Left ventricle myocardium inferior (tissue), 1 donor: ENCODE measurements at regions not wholly inside any gene's neighbourhood (a gene's known extent, or its start where the extent isn't known, plus 50 kb on each side); places are given as distances from the start of the nearest gene placed in this dataset.

Source experiments
- DNase-seq: peaks from one replicate; pipeline ENCODE4 v3.0.0-alpha.2; 2020
- H3K27ac ChIP-seq: fragments of 200-600 bp; replicated peaks from 2 replicates; pipeline ENCODE4 v1.8.0; 2021
- H3K27me3 ChIP-seq: fragments of 200-600 bp; 2 replicates; pipeline ENCODE4 v1.8.0; 2021; ENCODE audit warnings: low read depth
- H3K36me3 ChIP-seq: fragments of 200-600 bp; 2 replicates; pipeline ENCODE4 v1.8.0; 2021
- H3K4me1 ChIP-seq: fragments of 200-600 bp; 2 replicates; pipeline ENCODE4 v1.8.0; 2021
- H3K4me3 ChIP-seq: fragments of 200-600 bp; 2 replicates; pipeline ENCODE4 v1.8.0; 2021; ENCODE audit warnings: mild to moderate bottlenecking, moderate library complexity
- H3K9me3 ChIP-seq: fragments of 200-600 bp; replicated peaks from 2 replicates; pipeline ENCODE4 v1.8.0; 2021
- CTCF ChIP-seq: fragments of 200-600 bp; IDR thresholded peaks from 2 replicates; pipeline ENCODE4 v1.8.0; 2021; ENCODE audit warnings: antibody characterized with exemption, mild to moderate bottlenecking, borderline replicate concordance
- intact Hi-C: fragments of 100-400 bp; cut with micrococcal nuclease; formaldehyde crosslinking; loops from one replicate; pipeline ENCODE4 v1.11.0; 2022
- donor health status: DM: no; HTN: yes; CAD: no; lungs with severe emphysema.

- H3K36me3 ChIP-seq: no peaks in the 10 kb centered on the region
- no peaks in the 10 kb centered on the region for H3K9me3 ChIP-seq
- no peak overlapping the region for H3K27ac ChIP-seq
- TF ChIP-seq CTCF: no peak
- H3K4me1 ChIP-seq: no peaks in the 10 kb centered on the region
- no peak overlapping the region for H3K4me3 ChIP-seq
- DNase-seq: no peak
- H3K27me3 ChIP-seq: no peaks in the 10 kb centered on the region
- intact Hi-C loops: no loop called here
Measured at GRCh38 chr11:82007521-82007920, 726.1 kb downstream of the FAM181B start.

DNA sequence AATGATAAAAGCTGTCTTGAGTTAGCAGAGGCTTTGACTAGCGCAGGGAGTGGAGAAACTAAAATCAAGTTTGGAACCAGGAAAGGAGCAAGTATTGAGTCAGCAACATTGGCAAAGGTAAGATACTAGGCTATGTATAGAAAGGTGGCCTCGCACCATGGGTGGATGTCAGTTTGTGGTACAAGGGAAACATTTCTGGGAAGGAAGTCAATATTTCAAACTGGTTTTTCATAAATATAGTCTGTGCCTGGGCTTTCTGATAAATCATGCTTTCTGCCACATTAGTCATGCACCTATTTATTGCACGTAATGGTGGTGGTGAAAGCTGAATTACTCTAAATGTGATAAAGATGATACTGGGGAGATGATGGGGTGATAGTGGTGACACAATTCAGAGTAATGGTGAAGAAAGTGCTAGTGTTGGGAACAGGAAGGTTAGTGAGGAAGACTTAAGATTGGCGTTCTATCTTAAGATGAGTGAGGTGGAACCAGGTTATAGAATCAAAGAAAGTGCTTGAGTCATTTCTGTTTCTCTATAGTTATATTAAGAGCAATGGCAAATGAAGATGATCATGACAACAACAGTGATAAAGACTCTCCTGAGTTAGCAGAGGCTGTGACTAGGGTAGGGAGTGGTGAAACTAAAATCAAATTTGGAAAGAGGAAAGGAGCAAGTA lies 729.0 kb downstream of the FAM181B start:
- intact Hi-C loops: no loop called here
- no peak for DNase-seq
- Histone ChIP-seq H3K27me3 (no peaks in the 10 kb centered on the region), H3K4me1 (no peaks in the 10 kb centered on the region), H3K9me3 (no peaks in the 10 kb centered on the region), H3K4me3 (no peak overlapping the region), H3K36me3 (no peaks in the 10 kb centered on the region), H3K27ac (no peak overlapping the region)
- TF ChIP-seq CTCF: no peak

DNA sequence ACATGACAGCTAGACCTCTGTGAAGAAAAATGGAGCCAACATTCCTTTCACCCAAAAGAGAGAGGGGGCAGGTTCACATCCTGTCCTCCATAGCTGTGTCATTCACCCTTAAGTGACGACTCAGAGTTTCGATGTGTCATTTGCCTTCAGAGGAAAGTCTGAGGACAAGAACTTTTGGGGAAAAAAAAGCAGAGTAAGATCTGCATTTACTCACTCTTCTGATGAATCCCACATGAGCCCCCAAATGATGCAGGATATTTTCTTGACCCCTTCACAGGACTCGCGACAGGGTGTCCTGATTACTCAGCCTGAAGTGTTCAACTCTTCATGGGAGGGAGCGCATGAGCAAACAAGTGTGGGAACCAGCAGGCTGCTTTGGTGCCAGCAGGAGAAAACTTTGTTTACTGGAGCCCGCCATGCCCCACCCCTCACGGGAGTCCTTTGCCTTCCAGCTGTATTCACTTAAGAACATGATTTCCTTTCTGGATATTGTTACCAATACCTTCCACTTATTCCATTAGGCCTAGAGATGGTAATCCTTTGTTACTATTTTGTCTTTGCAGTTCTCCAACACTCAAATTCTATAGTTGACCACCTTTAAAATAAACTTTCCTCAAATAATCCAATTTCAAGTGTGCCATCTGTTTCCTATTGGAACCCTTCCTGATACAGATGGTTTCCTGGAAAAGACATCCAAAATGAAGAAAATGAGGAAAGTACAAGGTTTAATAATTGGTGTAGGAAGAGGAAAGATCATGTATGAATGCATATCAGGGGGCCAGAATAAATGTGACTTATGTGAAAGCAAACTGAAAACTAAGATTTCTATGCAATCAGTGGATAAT lies 729.8 kb downstream of the FAM181B start:
- Histone ChIP-seq H3K27me3 (no peaks in the 10 kb centered on the region), H3K36me3 (no peaks in the 10 kb centered on the region), H3K4me1 (no peaks in the 10 kb centered on the region), H3K9me3 (no peaks in the 10 kb centered on the region), H3K27ac (no peak overlapping the region), H3K4me3 (no peak overlapping the region)
- intact Hi-C loops: no loop called here
- no peak for TF ChIP-seq CTCF
- no peak for DNase-seq

DNA sequence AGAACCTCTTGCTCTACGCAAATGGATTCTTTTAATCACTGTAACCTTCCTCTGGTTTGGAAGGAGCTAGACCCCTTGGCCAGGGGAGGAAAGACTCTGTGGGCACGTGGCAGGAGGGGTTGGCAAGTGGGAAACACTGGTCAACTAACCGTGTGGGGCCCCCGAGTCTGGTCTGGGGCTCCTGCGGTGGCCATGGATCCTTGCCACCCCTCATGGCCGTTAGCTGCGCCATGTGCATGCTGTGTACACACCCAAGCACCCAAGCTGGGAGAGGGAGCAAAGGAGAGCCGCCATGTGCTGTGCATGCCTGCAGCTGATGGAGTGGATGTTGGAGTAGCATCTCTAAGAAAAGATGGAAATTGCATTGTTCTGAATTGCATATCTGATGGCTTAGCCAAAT lies 730.6 kb downstream of the FAM181B start:
- Histone ChIP-seq H3K27ac (no peak overlapping the region), H3K4me1 (no peaks in the 10 kb centered on the region), H3K27me3 (no peaks in the 10 kb centered on the region), H3K4me3 (no peak overlapping the region), H3K36me3 (no peaks in the 10 kb centered on the region), H3K9me3 (no peaks in the 10 kb centered on the region)
- TF ChIP-seq CTCF: no peak
- intact Hi-C loops: no loop called here
- DNase-seq: no peak

DNA sequence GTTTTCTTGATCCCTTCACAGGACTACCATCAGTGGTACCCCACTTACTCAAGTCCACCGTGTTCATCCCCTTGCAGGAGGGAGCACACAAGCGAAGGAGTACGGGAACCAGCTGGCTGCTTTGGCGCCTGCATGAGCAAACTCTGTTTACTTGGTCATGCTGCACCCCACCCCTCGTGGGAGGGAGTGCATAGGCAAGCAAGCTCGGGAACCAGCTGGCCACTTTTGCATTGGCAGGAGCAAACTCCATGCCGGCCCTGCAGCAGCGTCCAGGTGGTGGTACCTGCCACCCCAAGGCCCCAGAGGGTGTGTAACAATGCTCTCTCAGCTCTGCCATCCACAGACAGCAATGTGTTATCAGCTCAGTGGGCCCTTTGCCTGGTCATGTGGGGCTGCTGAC lies 737.8 kb downstream of the FAM181B start:
- Histone ChIP-seq H3K36me3 (no peaks in the 10 kb centered on the region), H3K4me3 (no peak overlapping the region), H3K4me1 (no peaks in the 10 kb centered on the region), H3K27me3 (no peaks in the 10 kb centered on the region), H3K9me3 (peaks cover 7% of the 10 kb centered on the region), H3K27ac (no peak overlapping the region)
- intact Hi-C loops: no loop called here
- no peak for TF ChIP-seq CTCF
- DNase-seq: no peak
